ENCODE measurements at regions not wholly inside any gene's neighbourhood (a gene's known extent, or its start where the extent isn't known, plus 50 kb on each side); places are given as distances from the start of the nearest gene placed in this dataset.

DNA sequence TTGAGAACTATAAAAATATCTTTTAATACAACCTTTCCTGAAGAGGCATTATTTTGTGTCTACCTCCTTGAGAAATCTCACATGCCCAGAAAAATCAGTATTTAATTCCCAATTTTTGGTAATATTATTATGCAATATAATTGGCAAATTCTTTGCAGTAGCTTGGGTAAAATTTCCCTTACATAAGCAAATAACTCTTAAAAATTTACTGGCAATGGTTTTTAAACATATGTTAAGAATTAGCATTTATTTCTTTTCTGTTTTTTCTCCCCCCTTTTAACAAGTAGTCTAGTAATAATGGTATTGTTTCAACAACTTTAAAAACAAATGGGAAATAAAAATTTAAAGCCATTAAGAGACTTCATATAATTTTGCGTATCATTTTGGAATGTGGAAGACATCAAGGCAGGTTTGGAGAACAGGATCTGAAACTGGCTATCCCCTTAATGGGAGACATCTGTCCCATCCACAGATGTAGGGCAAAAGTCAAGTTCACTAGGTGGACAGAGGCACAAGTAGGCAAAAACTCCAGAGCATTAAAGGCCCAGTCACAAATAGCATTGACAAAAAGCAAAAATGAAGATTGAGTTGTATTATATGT is 89.6 kb upstream of the AADACL2 start:
- no peak for TF ChIP-seq POLR2A (IDR thresholded peaks at IDR 0.05)
- TF ChIP-seq, protein P1, sequence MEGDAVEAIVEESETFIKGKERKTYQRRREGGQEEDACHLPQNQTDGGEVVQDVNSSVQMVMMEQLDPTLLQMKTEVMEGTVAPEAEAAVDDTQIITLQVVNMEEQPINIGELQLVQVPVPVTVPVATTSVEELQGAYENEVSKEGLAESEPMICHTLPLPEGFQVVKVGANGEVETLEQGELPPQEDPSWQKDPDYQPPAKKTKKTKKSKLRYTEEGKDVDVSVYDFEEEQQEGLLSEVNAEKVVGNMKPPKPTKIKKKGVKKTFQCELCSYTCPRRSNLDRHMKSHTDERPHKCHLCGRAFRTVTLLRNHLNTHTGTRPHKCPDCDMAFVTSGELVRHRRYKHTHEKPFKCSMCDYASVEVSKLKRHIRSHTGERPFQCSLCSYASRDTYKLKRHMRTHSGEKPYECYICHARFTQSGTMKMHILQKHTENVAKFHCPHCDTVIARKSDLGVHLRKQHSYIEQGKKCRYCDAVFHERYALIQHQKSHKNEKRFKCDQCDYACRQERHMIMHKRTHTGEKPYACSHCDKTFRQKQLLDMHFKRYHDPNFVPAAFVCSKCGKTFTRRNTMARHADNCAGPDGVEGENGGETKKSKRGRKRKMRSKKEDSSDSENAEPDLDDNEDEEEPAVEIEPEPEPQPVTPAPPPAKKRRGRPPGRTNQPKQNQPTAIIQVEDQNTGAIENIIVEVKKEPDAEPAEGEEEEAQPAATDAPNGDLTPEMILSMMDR (IDR thresholded peaks at IDR 0.05), result no peak
- TF ChIP-seq POLR2AphosphoS5 (IDR thresholded peaks at IDR 0.05), result no peak

All from prostate gland (tissue), 2 donors.